GM13977 (cell line): ENCODE measurements at regions not wholly inside any gene's neighbourhood (a gene's known extent, or its start where the extent isn't known, plus 50 kb on each side); places are given as distances from the start of the nearest gene placed in this dataset.

Experiments used
- DNase-seq: peaks from one replicate; pipeline ENCODE4 v3.0.0; 2012; ENCODE audit warnings: low spot score
- CTCF ChIP-seq: IDR thresholded peaks from 2 replicates; pipeline ENCODE4 v1.5.1; 2012; ENCODE audit warnings: mild to moderate bottlenecking, control low read depth; ENCODE audit not compliant: insufficient read depth; ENCODE audit errors: extremely low read depth, missing control alignments
- in situ Hi-C: fragments of 300-500 bp; cut with MboI; formaldehyde crosslinking; loops from one replicate; pipeline ENCODE4 v1.12.0; 2022; ENCODE audit warnings: low sequenced_read_pairs, low pct_unique_long_range_greater_than_20kb, mixed read lengths, inconsistent platforms; ENCODE audit not compliant: unreplicated experiment

- no peak for TF ChIP-seq CTCF
- DNase-seq: no peak
- in situ Hi-C loops: no loop called here
Measured at GRCh38 chr21:20353351-20353750, 644.9 kb upstream of the NCAM2 start.

- in situ Hi-C loops: no loop called here
- no peak for TF ChIP-seq CTCF
- DNase-seq: no peak
Measured at GRCh38 chr21:20373031-20373430, 625.2 kb upstream of the NCAM2 start.

GRCh38 chr21:20377250-20377649 lies 621.0 kb upstream of the NCAM2 start:
- no peak for DNase-seq
- in situ Hi-C loops: no loop called here
- TF ChIP-seq CTCF: no peak

GRCh38 chr21:20388400-20388799 lies 609.8 kb upstream of the NCAM2 start:
- no peak for DNase-seq
- TF ChIP-seq CTCF: no peak
- in situ Hi-C loops: no loop called here

- TF ChIP-seq CTCF: no peak
- DNase-seq: no peak
- in situ Hi-C loops: no loop called here
Measured at GRCh38 chr21:20396798-20397197, 601.4 kb upstream of the NCAM2 start.

- DNase-seq: no peak
- in situ Hi-C loops: no loop called here
- TF ChIP-seq CTCF: no peak
Measured at GRCh38 chr21:20404915-20405314, 593.3 kb upstream of the NCAM2 start.

- TF ChIP-seq CTCF: no peak
- no peak for DNase-seq
- in situ Hi-C loops: no loop called here
Measured at GRCh38 chr21:20418353-20418752, 579.9 kb upstream of the NCAM2 start.
